ENCODE measurements at regions not wholly inside any gene's neighbourhood (a gene's known extent, or its start where the extent isn't known, plus 50 kb on each side); places are given as distances from the start of the nearest gene placed in this dataset.
"Not testable (repeated sequence)": the region's sequence is repeated elsewhere in the genome, so short reads cannot be mapped to it uniquely, and the experiment has no call there.

- DNase-seq (ENCODE audit: low spot score), result no peak
These were observed 1650.5 kb upstream of the NUDT12 start for GRCh38 chr5:105213078-105213477.

- no peak for DNase-seq (ENCODE audit: low spot score)
These were observed 1644.5 kb upstream of the NUDT12 start for GRCh38 chr5:105207066-105207465.

GRCh38 chr5:105197531-105197930, 1634.9 kb upstream of the NUDT12 start:
- no peak for DNase-seq (ENCODE audit: low spot score)

GRCh38 chr5:105195765-105196164, 1633.2 kb upstream of the NUDT12 start:
- DNase-seq (ENCODE audit: low spot score), result no peak

- no peak for DNase-seq (ENCODE audit: low spot score)
These were observed 1610.3 kb upstream of the NUDT12 start for GRCh38 chr5:105172918-105173317.

GRCh38 chr5:105168806-105169205, 1606.2 kb upstream of the NUDT12 start:
- no peak for DNase-seq (ENCODE audit: low spot score)

DNA sequence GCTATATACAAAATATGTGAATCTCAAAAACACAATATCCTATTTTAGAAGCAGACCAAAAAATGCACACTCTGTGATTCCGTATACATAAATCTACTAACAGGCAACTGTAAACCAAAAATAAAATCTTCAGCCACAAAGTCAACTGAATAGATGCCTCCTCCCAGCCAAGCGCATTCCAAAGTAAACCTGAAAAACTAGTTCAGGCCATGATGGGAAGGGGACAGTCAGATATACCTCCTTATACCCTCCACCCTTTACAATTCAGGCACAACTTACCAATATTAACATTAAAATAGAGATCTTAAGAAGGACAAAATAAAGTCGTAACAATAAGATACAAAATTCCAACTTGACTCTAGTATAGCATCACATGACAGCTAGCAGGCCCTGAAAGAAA, 1604.5 kb upstream of the NUDT12 start:
- no peak for DNase-seq (ENCODE audit: low spot score)

DNA sequence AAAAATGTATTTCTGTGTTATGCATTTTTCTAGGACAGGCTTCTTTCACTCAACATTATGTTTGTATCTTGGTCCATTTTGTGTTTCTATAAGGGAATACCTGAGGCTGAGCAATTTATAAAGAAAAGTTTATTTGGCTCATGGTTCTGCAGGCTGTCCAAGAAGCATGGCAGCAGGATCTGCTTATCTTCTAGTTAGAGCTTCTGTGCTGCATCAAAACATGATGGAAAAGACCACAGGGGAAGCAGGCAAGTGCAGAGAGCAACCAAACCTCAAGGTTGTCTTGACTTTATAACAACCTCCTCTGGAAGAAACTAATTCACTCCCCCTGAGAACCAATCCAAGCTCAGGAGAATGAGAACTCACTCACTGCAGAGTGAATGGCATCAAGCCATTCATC, 1601.0 kb upstream of the NUDT12 start:
- no peak for DNase-seq (ENCODE audit: low spot score)

GRCh38 chr5:105162557-105162956, 1600.0 kb upstream of the NUDT12 start:
- DNase-seq (ENCODE audit: low spot score), result not testable (repeated sequence)

GRCh38 chr5:105158526-105158925, 1595.9 kb upstream of the NUDT12 start:
- no peak for DNase-seq (ENCODE audit: low spot score)

DNA sequence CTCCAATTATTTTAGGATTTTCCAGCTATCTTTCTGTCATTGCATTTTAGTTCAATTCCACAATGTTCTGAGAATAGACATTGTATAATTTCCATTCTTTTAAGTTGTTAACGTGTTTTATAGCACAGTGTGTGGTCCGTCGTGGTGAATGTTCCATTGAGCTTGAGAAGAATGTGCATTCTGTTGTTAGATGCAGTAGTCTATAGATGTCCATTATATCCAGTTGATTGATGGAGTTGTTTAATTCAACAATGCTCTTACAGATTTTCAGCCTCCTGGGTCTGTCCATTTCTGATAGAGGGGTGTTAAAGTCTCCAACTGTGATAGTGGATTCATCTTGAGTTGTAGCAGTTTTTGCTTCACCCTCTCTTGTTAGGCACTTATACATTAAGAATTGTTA, 1587.7 kb upstream of the NUDT12 start:
- no peak for DNase-seq (ENCODE audit: low spot score)

DNA sequence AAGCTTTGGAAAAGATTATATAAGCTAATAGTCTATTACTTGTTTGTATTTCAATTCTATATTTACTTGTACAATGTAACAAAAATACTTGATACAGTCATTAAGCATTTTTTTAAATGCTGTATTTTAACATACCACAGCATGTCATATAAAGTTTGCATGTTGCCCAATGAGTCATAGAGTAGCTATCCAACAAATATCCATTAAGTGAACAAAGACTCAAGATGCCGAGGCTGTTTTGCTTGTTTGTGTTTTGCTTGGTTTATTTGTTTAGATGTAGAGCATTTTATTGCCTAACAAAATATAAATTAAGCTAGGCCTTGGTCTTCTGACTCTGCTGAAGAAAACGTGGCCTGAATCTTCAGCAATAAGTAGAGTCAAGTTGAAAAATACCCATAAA, 1584.3 kb upstream of the NUDT12 start:
- DNase-seq (ENCODE audit: low spot score), result peak; percentile 13

DNA sequence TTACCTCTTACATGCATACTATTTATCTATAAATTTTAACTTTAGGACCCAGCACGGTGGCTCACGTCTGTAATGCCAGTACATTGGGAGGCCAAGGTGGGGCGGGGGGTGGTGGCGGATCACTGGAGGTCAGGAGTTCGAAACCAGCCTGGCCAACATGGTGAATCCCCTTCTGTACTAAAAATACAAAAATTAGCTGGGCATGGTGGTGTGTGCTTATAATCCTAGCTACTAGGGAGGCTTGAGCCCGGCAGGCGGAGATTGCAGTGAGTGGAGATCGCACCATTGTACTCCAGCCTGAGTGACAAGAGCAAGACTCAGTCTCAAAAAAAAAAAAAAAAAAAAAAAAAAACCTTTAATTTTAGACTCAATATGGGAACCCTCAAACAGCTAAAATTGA, 1582.6 kb upstream of the NUDT12 start:
- DNase-seq (ENCODE audit: low spot score), result no peak

- DNase-seq (ENCODE audit: low spot score), result no peak
These were observed 1571.7 kb upstream of the NUDT12 start for GRCh38 chr5:105134328-105134727.

- DNase-seq (ENCODE audit: low spot score), result no peak
These were observed 1570.5 kb upstream of the NUDT12 start for GRCh38 chr5:105133087-105133486.

GRCh38 chr5:105132581-105132980, 1570.0 kb upstream of the NUDT12 start:
- no peak for DNase-seq (ENCODE audit: low spot score)

GRCh38 chr5:105131045-105131444, 1568.5 kb upstream of the NUDT12 start:
- DNase-seq (ENCODE audit: low spot score), result no peak

DNA sequence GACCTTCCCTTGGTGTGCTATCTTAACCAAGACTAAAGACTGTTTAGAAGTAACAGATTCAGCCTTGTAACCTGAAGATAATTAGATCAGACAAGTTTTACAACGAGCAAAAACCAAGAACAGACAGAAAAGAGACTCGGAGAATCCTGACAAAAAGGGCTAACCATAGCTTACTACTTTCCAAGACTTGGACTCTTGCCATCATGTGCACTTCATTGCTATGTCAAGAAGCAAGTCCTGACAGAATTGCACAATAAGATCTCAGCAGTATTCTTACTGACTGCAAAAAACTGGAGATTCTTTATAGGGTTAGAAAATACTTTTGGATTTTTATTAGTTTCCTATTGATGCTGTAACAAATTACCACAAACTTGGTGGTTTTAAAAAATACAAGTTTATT, 1539.0 kb upstream of the NUDT12 start:
- no peak for DNase-seq (ENCODE audit: low spot score)

GRCh38 chr5:105088961-105089360, 1526.4 kb upstream of the NUDT12 start:
- no peak for DNase-seq (ENCODE audit: low spot score)

DNA sequence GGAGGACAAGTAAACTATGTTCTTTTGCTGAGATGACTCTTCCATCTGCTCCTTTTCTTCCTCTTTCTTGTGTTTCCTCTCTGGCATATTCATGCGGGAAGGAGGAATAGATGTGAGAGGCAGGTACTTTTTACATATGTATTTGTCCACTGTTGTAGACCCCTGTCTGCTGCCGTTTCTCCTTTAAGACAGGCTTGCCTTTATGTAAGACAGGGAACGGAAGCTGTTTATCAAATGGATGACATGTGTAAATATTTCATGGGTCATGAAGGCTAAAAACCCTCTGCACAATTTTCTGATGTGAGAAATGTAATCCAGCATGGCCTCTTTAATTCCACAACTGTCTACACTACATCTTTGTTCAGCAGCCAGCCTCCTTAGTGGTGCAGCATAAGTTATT, 1525.5 kb upstream of the NUDT12 start:
- no peak for DNase-seq (ENCODE audit: low spot score)

DNA sequence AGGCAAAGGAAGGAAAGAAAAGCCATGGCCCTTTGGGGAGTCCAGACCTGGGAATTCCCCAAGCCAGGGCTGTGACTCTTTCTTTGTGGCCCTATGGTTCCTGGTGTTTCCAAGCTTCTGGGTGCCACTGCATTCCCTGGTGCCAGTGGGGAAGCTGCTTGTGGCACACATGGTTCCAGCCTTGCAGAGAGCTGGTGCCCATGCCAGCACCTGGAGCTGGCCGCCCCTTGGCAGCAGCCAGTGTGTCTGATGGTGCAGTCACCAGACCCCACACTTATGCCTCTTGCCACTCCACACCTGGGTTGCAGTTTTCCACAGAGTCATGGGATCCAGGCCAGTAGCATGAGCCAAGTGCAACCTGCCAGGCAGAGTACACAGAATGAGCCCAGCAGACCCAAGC, 1495.3 kb upstream of the NUDT12 start:
- no peak for DNase-seq (ENCODE audit: low spot score)

GRCh38 chr5:105057001-105057436, 1494.4 kb upstream of the NUDT12 start:
- no peak for DNase-seq (ENCODE audit: low spot score)

DNA sequence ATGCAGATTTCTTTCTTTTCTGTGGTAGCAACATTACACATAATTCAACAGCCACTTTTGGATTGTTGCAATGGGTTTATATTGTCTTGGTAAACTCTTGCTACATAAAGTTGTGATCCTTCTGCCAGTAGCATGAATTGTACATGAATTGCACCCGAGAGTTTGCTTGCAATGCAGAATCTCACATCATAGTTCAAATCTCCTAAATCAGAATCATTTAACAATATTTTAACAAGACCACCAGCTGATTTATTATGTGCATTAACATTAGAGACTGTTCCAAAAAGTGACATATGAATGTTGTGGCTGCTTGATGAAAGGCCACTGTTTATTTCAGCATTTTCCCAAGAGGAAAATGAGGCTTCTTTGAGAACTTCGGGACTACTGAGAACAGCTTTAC, 1491.8 kb upstream of the NUDT12 start:
- DNase-seq (ENCODE audit: low spot score), result no peak

- DNase-seq (ENCODE audit: low spot score), result no peak
These were observed 1480.0 kb upstream of the NUDT12 start for GRCh38 chr5:105042623-105043022.

DNA sequence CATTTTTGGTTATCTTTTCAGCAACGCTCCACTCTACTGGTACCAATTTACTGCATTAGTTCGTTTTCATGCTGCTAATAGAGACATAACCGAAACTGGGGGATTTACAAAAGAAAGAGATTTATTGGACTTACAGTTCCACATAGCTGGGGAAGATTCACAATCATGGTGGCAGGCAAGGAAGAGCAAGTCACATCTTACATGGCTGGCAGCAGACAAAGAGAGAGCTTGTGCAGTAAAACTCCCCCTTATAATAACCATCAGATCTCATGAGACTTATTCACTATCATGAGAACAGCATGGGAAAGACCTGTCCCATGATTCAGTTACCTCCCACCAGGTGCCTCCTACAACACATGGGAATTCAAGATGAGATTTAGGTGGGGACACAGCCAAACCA, 1474.2 kb upstream of the NUDT12 start:
- not testable (repeated sequence) for DNase-seq (ENCODE audit: low spot score)
